ENCODE measurements at regions not wholly inside any gene's neighbourhood (a gene's known extent, or its start where the extent isn't known, plus 50 kb on each side); places are given as distances from the start of the nearest gene placed in this dataset.

GRCh38 chr10:123262456-123262855 lies 108.3 kb downstream of the BUB3 start:
- TF ChIP-seq POLR2A (IDR thresholded peaks at IDR 0.05) (no peak), CTCF (IDR thresholded peaks at IDR 0.05) (no peak)
- DNase-seq (ENCODE audit: low spot score in 2 of 2) = peak in 1 of 2 donors; percentile 46
- 84 to 88% methylated on average over 9 of the region's 9 CpGs for WGBS, 2 donors
- no peak overlapping the region for H3K4me3 ChIP-seq (ENCODE audit: low read depth, poor library complexity, severe bottlenecking)
- intact Hi-C loops (cut with DNase I; ENCODE audit: low total_unique reads) = no loop called here

- TF ChIP-seq CTCF (IDR thresholded peaks at IDR 0.05) (no peak), POLR2A (IDR thresholded peaks at IDR 0.05) (no peak)
- no peak for DNase-seq (ENCODE audit: low spot score in 2 of 2)
- 85 to 90% methylated on average over 1 of the region's 1 CpG for WGBS, 2 donors
- intact Hi-C loops (cut with DNase I; ENCODE audit: low total_unique reads) = no loop called here
- H3K4me3 ChIP-seq (ENCODE audit: low read depth, poor library complexity, severe bottlenecking) = no peak overlapping the region
These were observed 112.8 kb downstream of the BUB3 start for GRCh38 chr10:123266971-123267370.

- TF ChIP-seq POLR2A (IDR thresholded peaks at IDR 0.05) (no peak), CTCF (IDR thresholded peaks at IDR 0.05) (no peak)
- intact Hi-C loops (cut with DNase I; ENCODE audit: low total_unique reads) = no loop called here
- no peak overlapping the region for H3K4me3 ChIP-seq (ENCODE audit: low read depth, poor library complexity, severe bottlenecking)
- WGBS, 2 donors = 91 to 92% methylated on average over 9 of the region's 9 CpGs
- DNase-seq (ENCODE audit: low spot score in 2 of 2) = peak in 1 of 2 donors; percentile 65
These were observed 114.9 kb downstream of the BUB3 start for GRCh38 chr10:123269017-123269552.

DNA sequence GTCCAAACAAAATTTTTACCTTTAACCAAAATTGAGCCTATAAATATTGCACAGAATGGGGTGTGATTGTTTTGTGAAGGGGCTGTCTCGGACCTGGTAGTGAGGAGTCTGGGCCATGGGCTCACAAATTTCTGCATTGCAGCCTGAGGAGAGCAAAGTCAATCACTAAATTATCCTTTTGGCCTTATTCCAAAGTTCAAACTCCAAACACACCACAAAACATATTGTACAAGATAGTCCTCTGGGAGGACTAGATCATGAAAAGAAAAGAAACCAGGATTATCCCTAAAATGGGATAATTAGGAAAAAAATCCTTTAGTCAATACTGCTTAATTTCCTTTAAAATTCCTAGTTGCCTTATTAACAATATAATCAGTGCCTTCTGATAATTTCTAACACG lies 115.5 kb downstream of the BUB3 start:
- 73 to 80% methylated on average over 2 of the region's 2 CpGs for WGBS, 2 donors
- DNase-seq (ENCODE audit: low spot score in 2 of 2) = no peak
- H3K4me3 ChIP-seq (ENCODE audit: low read depth, poor library complexity, severe bottlenecking) = no peak overlapping the region
- intact Hi-C loops (cut with DNase I; ENCODE audit: low total_unique reads) = no loop called here
- TF ChIP-seq CTCF (IDR thresholded peaks at IDR 0.05) (no peak), POLR2A (IDR thresholded peaks at IDR 0.05) (no peak)

- 69 to 72% methylated on average over 2 of the region's 2 CpGs for WGBS, 2 donors
- DNase-seq (ENCODE audit: low spot score in 2 of 2) = no peak
- TF ChIP-seq CTCF (IDR thresholded peaks at IDR 0.05) = no peak
- no peak for TF ChIP-seq POLR2A (IDR thresholded peaks at IDR 0.05)
- H3K4me3 ChIP-seq (ENCODE audit: low read depth, poor library complexity, severe bottlenecking) = no peak overlapping the region
- intact Hi-C loops (cut with DNase I; ENCODE audit: low total_unique reads) = no loop called here
These were observed 116.0 kb downstream of the BUB3 start for GRCh38 chr10:123270221-123270620.

GRCh38 chr10:123270806-123271205 lies 116.6 kb downstream of the BUB3 start:
- 94 to 99% methylated on average over 4 of the region's 4 CpGs for WGBS, 2 donors
- TF ChIP-seq POLR2A (IDR thresholded peaks at IDR 0.05) (no peak), CTCF (IDR thresholded peaks at IDR 0.05) (no peak)
- H3K4me3 ChIP-seq (ENCODE audit: low read depth, poor library complexity, severe bottlenecking) = no peak overlapping the region
- intact Hi-C loops (cut with DNase I; ENCODE audit: low total_unique reads) = no loop called here
- no peak for DNase-seq (ENCODE audit: low spot score in 2 of 2)

Measured in lower leg skin (tissue), 4 donors.